Mammary epithelial cell (primary cell): ENCODE measurements at regions not wholly inside any gene's neighbourhood (a gene's known extent, or its start where the extent isn't known, plus 50 kb on each side); places are given as distances from the start of the nearest gene placed in this dataset.

Experiments
- EZH2 ChIP-seq: IDR thresholded peaks from 2 replicates; pipeline ENCODE4 v1.6.1; 2012; ENCODE audit warnings: low read length, inconsistent platforms, borderline replicate concordance
- TF ChIP-seq, protein P1 (sequence below), 2 donors: IDR thresholded peaks in 1 of 2; conservative IDR thresholded peaks in 1 of 2; 2 replicates each; pipeline ENCODE4 v1.5.1; 2011 to 2012; ENCODE audit warnings: inconsistent platforms in 2 of 2, low read length in 2 of 2, mild to moderate bottlenecking in 2 of 2, control low read depth in 1 of 2, low read depth in 1 of 2; ENCODE audit not compliant: insufficient read depth in 1 of 2; ENCODE audit errors: extremely low read depth in 1 of 2

DNA sequence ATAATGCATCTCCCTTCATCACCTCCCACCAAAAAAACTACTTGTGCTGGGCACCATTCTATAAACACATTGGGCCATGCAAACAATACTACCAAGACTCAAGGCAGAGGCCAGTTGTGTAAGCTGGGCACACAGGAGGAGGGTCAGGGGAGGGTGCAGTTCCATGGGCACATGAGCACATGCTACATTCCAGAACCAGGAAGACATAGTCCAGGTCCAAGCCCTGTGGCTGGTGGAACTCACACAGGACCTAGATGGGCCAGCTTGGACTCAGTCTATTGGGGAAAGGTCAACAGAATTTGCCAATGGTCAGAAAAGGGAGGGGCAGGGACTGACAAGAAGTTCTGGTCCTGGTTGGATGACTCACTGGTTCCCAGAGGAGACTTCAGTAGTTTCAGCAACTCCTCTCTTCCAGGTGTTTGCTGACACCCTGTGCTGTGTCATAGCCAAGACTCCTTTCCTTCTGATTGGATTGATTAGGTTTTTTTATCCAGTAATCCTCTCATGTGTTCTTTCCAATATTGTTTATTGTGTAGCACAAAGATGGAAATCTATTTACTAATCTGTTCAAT is 249.7 kb downstream of the C1orf94 start:
- TF ChIP-seq, protein P1, sequence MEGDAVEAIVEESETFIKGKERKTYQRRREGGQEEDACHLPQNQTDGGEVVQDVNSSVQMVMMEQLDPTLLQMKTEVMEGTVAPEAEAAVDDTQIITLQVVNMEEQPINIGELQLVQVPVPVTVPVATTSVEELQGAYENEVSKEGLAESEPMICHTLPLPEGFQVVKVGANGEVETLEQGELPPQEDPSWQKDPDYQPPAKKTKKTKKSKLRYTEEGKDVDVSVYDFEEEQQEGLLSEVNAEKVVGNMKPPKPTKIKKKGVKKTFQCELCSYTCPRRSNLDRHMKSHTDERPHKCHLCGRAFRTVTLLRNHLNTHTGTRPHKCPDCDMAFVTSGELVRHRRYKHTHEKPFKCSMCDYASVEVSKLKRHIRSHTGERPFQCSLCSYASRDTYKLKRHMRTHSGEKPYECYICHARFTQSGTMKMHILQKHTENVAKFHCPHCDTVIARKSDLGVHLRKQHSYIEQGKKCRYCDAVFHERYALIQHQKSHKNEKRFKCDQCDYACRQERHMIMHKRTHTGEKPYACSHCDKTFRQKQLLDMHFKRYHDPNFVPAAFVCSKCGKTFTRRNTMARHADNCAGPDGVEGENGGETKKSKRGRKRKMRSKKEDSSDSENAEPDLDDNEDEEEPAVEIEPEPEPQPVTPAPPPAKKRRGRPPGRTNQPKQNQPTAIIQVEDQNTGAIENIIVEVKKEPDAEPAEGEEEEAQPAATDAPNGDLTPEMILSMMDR (conservative IDR thresholded peaks at IDR 0.05 in 1 of 2, IDR thresholded peaks at IDR 0.05 in 1 of 2; ENCODE audit: extremely low read depth in 1 of 2, insufficient read depth in 1 of 2, low read depth in 1 of 2, low read length in 2 of 2) = no peak
- TF ChIP-seq EZH2 = no peak
